IMR-90 (cell line): ENCODE measurements at regions not wholly inside any gene's neighbourhood (a gene's known extent, or its start where the extent isn't known, plus 50 kb on each side); places are given as distances from the start of the nearest gene placed in this dataset.

Experiments
- ATAC-seq: fragments of 200-7000 bp; cut with Tn5 transposase; 2 replicates; pipeline ENCODE4 v1.9.1; 2020; ENCODE audit warnings: low read depth, mild to moderate bottlenecking, moderate library complexity
- BruUV-seq: library from RNA; stranded (reverse); fragments of 400-500 nt; replicated peaks from 2 replicates; lab custom pipeline; 2021; lab: Mats Ljungman, UMichigan
- CTCF ChIA-PET: fragments of 300-600 bp; formaldehyde crosslinking; extraction: SDS; loops from one replicate; lab custom pipeline; 2021; ENCODE audit warnings: antibody characterized with exemption; lab: Yijun Ruan, JAX
- POLR2A ChIA-PET: fragments of 300-600 bp; sonication (Branson Sonifier 250); formaldehyde crosslinking; loops from one replicate; lab custom pipeline; 2022; ENCODE audit warnings: antibody characterized with exemption; ENCODE audit not compliant: unreplicated experiment; lab: Charles Lee
- DNase-seq: peaks from one replicate; pipeline ENCODE4 v3.0.0; 2013
- H2AFZ ChIP-seq: replicated peaks from 2 replicates; pipeline ENCODE3; 2013; ENCODE audit warnings: low read length, mild to moderate bottlenecking; ENCODE audit not compliant: poor library complexity
- H2AK5ac ChIP-seq: 2 replicates; pipeline ENCODE4 v1.6.1; 2013; ENCODE audit warnings: low read depth, low read length, inconsistent platforms
- H2AK9ac ChIP-seq: replicated peaks from 2 replicates; pipeline ENCODE3; 2013; ENCODE audit warnings: mild to moderate bottlenecking, low read depth, low read length, moderate library complexity; ENCODE audit not compliant: poor library complexity
- H2BK120ac ChIP-seq: 2 replicates; pipeline ENCODE4 v1.6.1; 2013; ENCODE audit warnings: low read depth, low read length, inconsistent platforms
- H2BK15ac ChIP-seq: 3 replicates; pipeline ENCODE4 v1.6.1; 2013; ENCODE audit warnings: low read depth, low read length, inconsistent platforms
- H2BK20ac ChIP-seq: 2 replicates; pipeline ENCODE4 v1.6.1; 2013; ENCODE audit warnings: low read depth, mild to moderate bottlenecking, inconsistent platforms, low read length, moderate library complexity
- H2BK5ac ChIP-seq: 2 replicates; pipeline ENCODE4 v1.6.1; 2013; ENCODE audit warnings: mild to moderate bottlenecking, low read depth, low read length, inconsistent platforms; ENCODE audit not compliant: poor library complexity, severe bottlenecking
- H3K14ac ChIP-seq: replicated peaks from 2 replicates; pipeline ENCODE4 v1.6.1; 2013; ENCODE audit warnings: low read depth, low read length, inconsistent platforms
- H3K18ac ChIP-seq: 2 replicates; pipeline ENCODE4 v1.6.1; 2013; ENCODE audit warnings: low read depth, low read length, control low read depth
- H3K23ac ChIP-seq: 2 replicates; pipeline ENCODE4 v1.6.1; 2013; ENCODE audit warnings: low read depth, low read length, inconsistent platforms
- H3K27ac ChIP-seq: 2 replicates; pipeline ENCODE4 v1.5.1; 2013; ENCODE audit warnings: mild to moderate bottlenecking, control low read depth, low read length; ENCODE audit not compliant: insufficient read depth
- H3K27me3 ChIP-seq: 2 replicates; pipeline ENCODE4 v1.6.1; 2013; ENCODE audit warnings: low read length; ENCODE audit not compliant: control insufficient read depth, insufficient read depth
- H3K36me3 ChIP-seq: 2 replicates; pipeline ENCODE4 v1.6.1; 2013; ENCODE audit warnings: low read length, mixed read lengths; ENCODE audit not compliant: control insufficient read depth, insufficient read depth
- H3K4ac ChIP-seq: 2 replicates; pipeline ENCODE4 v1.6.1; 2013; ENCODE audit warnings: low read depth, low read length, inconsistent platforms
- H3K4me1 ChIP-seq: 2 replicates; pipeline ENCODE4 v1.6.1; 2013; ENCODE audit warnings: low read length, mixed read lengths; ENCODE audit not compliant: control insufficient read depth, insufficient read depth
- H3K4me2 ChIP-seq: 2 replicates; pipeline ENCODE4 v1.6.1; 2013; ENCODE audit warnings: low read depth, mild to moderate bottlenecking, control low read depth, low read length, moderate library complexity
- H3K4me3 ChIP-seq: 2 replicates; pipeline ENCODE4 v1.5.1; 2013; ENCODE audit warnings: low read depth, mild to moderate bottlenecking, control low read depth, low read length, moderate library complexity; ENCODE audit not compliant: insufficient read depth
- H3K56ac ChIP-seq: 2 replicates; pipeline ENCODE4 v1.6.1; 2013; ENCODE audit warnings: low read length, inconsistent platforms; ENCODE audit not compliant: insufficient read depth; ENCODE audit errors: extremely low read depth
- H3K79me1 ChIP-seq, 2 experiments: 2 replicates each; pipeline ENCODE4 v1.6.1; 2013; ENCODE audit warnings: low read length in 2 of 2, inconsistent platforms in 1 of 2, low read depth in 1 of 2
- H3K9ac ChIP-seq: 2 replicates; pipeline ENCODE4 v1.6.1; 2013; ENCODE audit warnings: low read depth, low read length, control low read depth
- H3K9me1 ChIP-seq: 2 replicates; pipeline ENCODE4 v1.6.1; 2013; ENCODE audit warnings: low read length, inconsistent platforms; ENCODE audit not compliant: insufficient read depth
- H3K9me3 ChIP-seq: 2 replicates; pipeline ENCODE4 v1.6.1; 2013; ENCODE audit warnings: low read length; ENCODE audit not compliant: control insufficient read depth, insufficient read depth
- H4K20me1 ChIP-seq: 2 replicates; pipeline ENCODE4 v1.6.1; 2013; ENCODE audit warnings: low read length, inconsistent platforms; ENCODE audit not compliant: insufficient read depth
- H4K5ac ChIP-seq: 2 replicates; pipeline ENCODE4 v1.6.1; 2013; ENCODE audit warnings: mild to moderate bottlenecking, low read depth, low read length, control low read depth
- H4K8ac ChIP-seq, 2 experiments: 2 replicates each; pipeline ENCODE4 v1.6.1; 2013; ENCODE audit warnings: low read depth in 2 of 2, low read length in 2 of 2, control low read depth in 1 of 2, inconsistent platforms in 1 of 2
- H4K91ac ChIP-seq: 2 replicates; pipeline ENCODE4 v1.6.1; 2013; ENCODE audit warnings: low read depth, low read length, inconsistent platforms; ENCODE audit not compliant: insufficient read depth
- BHLHE40 ChIP-seq: fragments of 150-350 bp; IDR thresholded peaks from 2 replicates; pipeline ENCODE4 v1.6.1; 2016; ENCODE audit warnings: mild to moderate bottlenecking, low read depth, low read length
- CEBPB ChIP-seq: IDR thresholded peaks from 2 replicates; pipeline ENCODE4 v1.6.1; 2012; ENCODE audit warnings: low read depth, low read length, improper control_type of control experiment
- CHD1 ChIP-seq: IDR thresholded peaks from 2 replicates; pipeline ENCODE4 v1.6.1; 2012; ENCODE audit warnings: low read depth, low read length, improper control_type of control experiment
- CTCF ChIP-seq: conservative IDR thresholded peaks from 2 replicates; pipeline ENCODE4 v1.5.1; 2012; ENCODE audit warnings: mild to moderate bottlenecking, low read depth, low read length, improper control_type of control experiment
- ELK1 ChIP-seq: fragments of 150-350 bp; IDR thresholded peaks from 2 replicates; pipeline ENCODE4 v1.6.1; 2016; ENCODE audit warnings: low read depth, mild to moderate bottlenecking, low read length, moderate library complexity, borderline replicate concordance
- FOS ChIP-seq: fragments of 150-350 bp; IDR thresholded peaks from 2 replicates; pipeline ENCODE4 v1.6.1; 2016; ENCODE audit warnings: low read depth, low read length
- MAFK ChIP-seq: IDR thresholded peaks from 2 replicates; pipeline ENCODE4 v1.6.1; 2012; ENCODE audit warnings: low read depth, low read length, improper control_type of control experiment
- MAZ ChIP-seq: IDR thresholded peaks from 2 replicates; pipeline ENCODE4 v1.6.1; 2012; ENCODE audit warnings: low read depth, mild to moderate bottlenecking, low read length, improper control_type of control experiment, moderate library complexity, borderline replicate concordance
- MXI1 ChIP-seq: IDR thresholded peaks from 2 replicates; pipeline ENCODE4 v1.6.1; 2012; ENCODE audit warnings: low read depth, mild to moderate bottlenecking, low read length, moderate library complexity, borderline replicate concordance
- NFE2L2 ChIP-seq: fragments of 150-350 bp; IDR thresholded peaks from 2 replicates; pipeline ENCODE4 v1.6.1; 2016; ENCODE audit warnings: low read depth, mild to moderate bottlenecking, low read length
- POLR2A ChIP-seq: IDR thresholded peaks from 2 replicates; pipeline ENCODE4 v1.6.1; 2012; ENCODE audit warnings: mild to moderate bottlenecking, low read depth, low read length
- RAD21 ChIP-seq: IDR thresholded peaks from 2 replicates; pipeline ENCODE4 v1.6.1; 2012; ENCODE audit warnings: low read length, improper control_type of control experiment
- RCOR1 ChIP-seq: IDR thresholded peaks from 2 replicates; pipeline ENCODE4 v1.6.1; 2012; ENCODE audit warnings: mild to moderate bottlenecking, low read length, improper control_type of control experiment; ENCODE audit not compliant: insufficient replicate concordance
- RFX5 ChIP-seq: IDR thresholded peaks from 2 replicates; pipeline ENCODE4 v1.8.0; 2012; ENCODE audit warnings: low read depth, mild to moderate bottlenecking, low read length, moderate library complexity
- SMC3 ChIP-seq: fragments of 150-350 bp; IDR thresholded peaks from 2 replicates; pipeline ENCODE4 v1.6.1; 2016; ENCODE audit warnings: low read depth, mild to moderate bottlenecking, antibody characterized with exemption, low read length, moderate library complexity
- USF2 ChIP-seq: fragments of 150-350 bp; IDR thresholded peaks from 2 replicates; pipeline ENCODE4 v1.6.1; 2017; ENCODE audit warnings: mild to moderate bottlenecking, antibody characterized with exemption, low read length, low read depth
- WGBS, 2 experiments: methylation state at CpG; one replicate each; pipeline versions ENCODE4 v1.1.5 to v1.1.7; 2013; ENCODE audit warnings: missing lambda C conversion rate in 2 of 2; ENCODE audit not compliant: insufficient read length in 1 of 2; ENCODE audit errors: extremely low coverage in 2 of 2; 5-methylcytosine and 5-hydroxymethylcytosine counted together
- dilution Hi-C: fragments of 300-500 bp; cut with HindIII; formaldehyde crosslinking; loops from one replicate; pipeline ENCODE4 v1.14.3; 2018; ENCODE audit warnings: low sequenced_read_pairs; ENCODE audit not compliant: unreplicated experiment
- in situ Hi-C: fragments of 300-500 bp; cut with MboI; formaldehyde crosslinking; loops from 3 replicates; pipeline ENCODE4 v1.14.3; 2019; ENCODE audit warnings: low sequenced_read_pairs, inconsistent platforms, mixed read lengths
- intact Hi-C: fragments of 100-400 bp; cut with micrococcal nuclease; formaldehyde crosslinking; loops from 2 replicates; pipeline ENCODE4 v1.10.0; 2022

- no peaks in the 10 kb centered on the region for H3K79me1 ChIP-seq
- no peaks in the 10 kb centered on the region for H3K27me3 ChIP-seq
- no peak overlapping the region for H3K4me2 ChIP-seq
- ChIA-PET POLR2A (no interaction called here), CTCF (no interaction called here)
- ATAC-seq (no peak), DNase-seq (no peak)
- H2BK5ac ChIP-seq = no peak overlapping the region
- no peak overlapping the region for H2AK9ac ChIP-seq
- no peak overlapping the region for H3K27ac ChIP-seq
- no peak overlapping the region for H3K18ac ChIP-seq
- H3K36me3 ChIP-seq = no peaks in the 10 kb centered on the region
- no CpG with 5 or more reads among the region's 4 CpGs for WGBS, 2 experiments
- TF ChIP-seq CHD1 (no peak), USF2 (no peak), POLR2A (no peak), BHLHE40 (no peak), FOS (no peak), NFE2L2 (no peak), MAZ (no peak), SMC3 (no peak), MXI1 (no peak), RAD21 (no peak), CEBPB (no peak), RFX5 (no peak), RCOR1 (no peak), ELK1 (no peak), MAFK (no peak), CTCF (no peak)
- dilution Hi-C loops (no loop called here), in situ Hi-C loops (no loop called here), intact Hi-C loops (no loop called here)
- BruUV-seq = no TSS peak
- H3K56ac ChIP-seq = no peak overlapping the region
- H3K4ac ChIP-seq = no peak overlapping the region
- no peak overlapping the region for H4K5ac ChIP-seq
- H2BK120ac ChIP-seq = no peak overlapping the region
- no peak overlapping the region for H3K9ac ChIP-seq
- no peaks in the 10 kb centered on the region for H3K9me3 ChIP-seq
- H2BK15ac ChIP-seq = no peak overlapping the region
- H3K23ac ChIP-seq = no peak overlapping the region
- H4K8ac ChIP-seq = no peak overlapping the region
- H4K20me1 ChIP-seq = no peaks in the 10 kb centered on the region
- no peak overlapping the region for H2BK20ac ChIP-seq
- no peak overlapping the region for H4K91ac ChIP-seq
- H3K14ac ChIP-seq = no peak overlapping the region
- no peak overlapping the region for H3K4me3 ChIP-seq
- H2AK5ac ChIP-seq = no peak overlapping the region
- no peaks in the 10 kb centered on the region for H3K9me1 ChIP-seq
- no peaks in the 10 kb centered on the region for H3K4me1 ChIP-seq
- no peak overlapping the region for H2AFZ ChIP-seq
Observed at GRCh38 chrX:85592980-85593379, 213.5 kb upstream of the POF1B start.
